Stimulated activated CD4-positive, alpha-beta T cell treated with anti-CD3 and anti-CD28 coated beads, TNF-alpha, amount 100 ng/mL, for 48 hours (primary cell): ENCODE measurements at regions not wholly inside any gene's neighbourhood (a gene's known extent, or its start where the extent isn't known, plus 50 kb on each side); places are given as distances from the start of the nearest gene placed in this dataset.

Experiments
- DNase-seq, 3 donors: peaks; one replicate each; pipeline ENCODE4 v3.0.0-alpha.2; 2020; ENCODE audit warnings: low read depth in 3 of 3

DNA sequence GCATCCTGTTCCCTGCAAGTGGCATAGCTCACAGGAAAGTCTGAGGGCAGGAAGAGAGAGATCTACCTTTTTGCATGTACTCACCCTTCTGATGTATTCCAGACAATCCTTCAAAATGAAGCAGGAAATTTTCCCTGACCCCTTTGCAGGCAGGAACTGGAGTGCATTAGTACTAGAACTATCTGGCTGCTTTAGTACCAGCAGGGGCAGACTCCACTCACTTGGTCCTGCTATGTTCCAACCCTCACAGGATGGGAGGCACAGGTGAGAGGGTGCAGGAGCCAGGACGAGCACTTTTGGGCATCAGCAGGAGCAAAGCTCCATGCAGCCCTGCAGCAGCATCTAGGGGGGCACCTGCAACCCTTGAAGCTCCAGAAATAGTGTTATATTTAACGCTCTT lies 116.3 kb upstream of the IGF1 start:
- no peak for DNase-seq

DNA sequence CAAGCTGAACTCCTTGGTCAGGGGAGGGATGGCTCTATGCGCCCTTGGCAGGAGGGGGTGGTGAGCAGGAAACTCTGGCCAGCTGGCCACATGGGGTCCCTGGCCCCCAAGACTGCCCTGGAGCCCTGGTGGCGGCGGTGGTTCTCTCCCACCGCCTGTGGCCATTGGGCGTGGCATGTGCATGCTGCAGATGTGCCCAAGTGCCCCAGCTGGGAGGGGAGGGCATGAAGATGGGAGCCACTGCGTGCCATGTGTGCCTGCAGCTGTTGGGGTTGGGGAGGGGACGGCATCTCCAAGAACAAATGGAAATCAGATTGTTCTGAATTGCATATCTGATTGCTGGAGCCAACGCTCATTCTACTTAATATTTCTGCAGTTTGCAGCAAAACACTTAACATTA lies 115.7 kb upstream of the IGF1 start:
- no peak for DNase-seq

DNA sequence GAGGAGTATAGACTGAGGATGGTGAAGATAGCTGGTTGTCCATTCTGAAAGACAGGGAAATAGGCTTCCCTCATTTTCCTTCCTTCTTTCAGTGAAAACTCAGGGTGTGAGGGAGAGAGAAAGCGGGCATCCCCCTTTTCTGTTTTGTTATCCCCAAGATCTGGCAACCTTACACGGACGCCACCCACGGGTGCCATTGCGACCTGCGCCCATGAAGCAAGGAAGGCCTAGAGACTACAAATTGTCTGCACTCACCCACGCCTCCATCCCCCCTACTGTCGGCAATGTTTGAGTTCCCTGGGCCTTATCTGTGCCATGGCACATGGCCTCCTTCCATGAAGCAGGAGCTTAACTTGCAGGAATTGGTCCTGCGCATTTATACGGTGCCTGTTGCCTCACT lies 115.0 kb upstream of the IGF1 start:
- no peak for DNase-seq

DNA sequence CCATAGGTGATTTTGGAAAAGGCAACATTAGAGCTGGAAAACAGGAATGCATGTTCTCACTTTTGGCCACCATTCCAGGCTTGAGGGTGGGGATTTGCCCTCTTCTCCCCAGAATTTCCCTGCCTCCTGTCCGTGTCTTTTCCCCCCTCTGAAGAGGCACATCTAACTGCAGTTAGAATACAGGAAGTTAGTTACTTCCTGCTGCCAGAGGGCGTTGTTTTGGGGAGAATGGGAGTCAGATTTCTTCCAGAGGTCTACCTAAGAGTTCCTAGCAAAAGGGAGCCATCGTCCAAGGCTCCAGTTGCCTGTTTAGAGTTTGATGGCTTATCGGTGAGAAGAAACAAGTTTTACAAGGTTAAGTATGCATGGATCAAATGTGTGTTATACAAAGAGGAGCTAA lies 112.8 kb upstream of the IGF1 start:
- no peak for DNase-seq

DNA sequence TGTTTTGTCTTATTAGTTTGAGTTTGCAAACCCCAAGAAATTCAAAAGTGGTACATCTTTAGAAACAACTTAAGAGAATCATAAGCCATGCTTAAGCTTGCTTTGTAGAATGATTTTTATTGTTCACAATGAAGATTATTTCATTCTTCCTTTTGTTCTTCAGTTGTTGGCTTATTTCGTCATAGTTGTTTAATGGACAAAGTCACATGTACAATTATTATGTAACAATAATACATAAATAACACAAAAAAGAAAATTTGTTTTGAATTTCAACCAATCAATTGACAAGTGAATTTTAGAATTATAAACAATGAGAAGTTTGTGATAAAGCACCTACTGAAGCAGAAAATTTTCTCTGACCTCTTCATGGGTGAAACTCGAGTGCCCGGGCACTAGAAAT lies 111.8 kb upstream of the IGF1 start:
- no peak for DNase-seq

DNA sequence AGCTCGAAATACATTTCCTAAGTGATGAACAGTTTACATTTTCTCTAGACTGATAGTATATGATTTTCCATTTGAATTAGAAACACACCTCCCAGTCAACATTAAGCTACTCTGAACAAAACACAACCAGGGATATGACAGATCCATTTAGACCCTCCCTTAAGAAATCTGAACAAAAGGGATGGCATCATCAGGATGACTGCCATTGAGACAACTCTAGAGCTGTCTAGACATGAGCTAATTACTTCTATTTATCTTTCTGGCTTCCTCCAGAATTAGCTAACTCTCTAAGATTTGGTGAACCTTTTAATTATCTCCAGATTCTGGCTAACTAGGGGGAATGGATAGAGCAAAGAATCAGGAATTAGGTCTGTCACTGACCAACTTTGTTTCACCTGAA lies 92.9 kb upstream of the IGF1 start:
- DNase-seq, result no peak

DNA sequence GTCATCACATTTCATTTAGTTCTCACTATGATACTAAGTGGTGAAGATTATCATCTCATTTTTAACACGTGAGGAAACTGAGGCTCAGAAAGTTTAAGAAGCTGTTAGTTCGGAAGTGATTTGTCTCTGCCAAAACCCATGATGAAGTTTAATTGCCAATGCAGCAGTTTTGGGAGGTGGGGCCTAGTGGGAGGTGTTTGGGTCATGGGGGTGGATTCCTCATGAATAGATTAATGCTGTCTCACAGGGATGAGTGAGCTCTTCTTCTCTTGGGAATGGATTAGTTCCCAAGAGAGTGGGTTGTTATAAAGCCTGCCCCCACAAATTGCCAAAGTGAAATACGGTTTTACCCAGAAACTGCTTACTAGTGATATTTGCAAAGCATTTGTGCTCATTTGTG lies 91.5 kb upstream of the IGF1 start:
- DNase-seq, result no peak

DNA sequence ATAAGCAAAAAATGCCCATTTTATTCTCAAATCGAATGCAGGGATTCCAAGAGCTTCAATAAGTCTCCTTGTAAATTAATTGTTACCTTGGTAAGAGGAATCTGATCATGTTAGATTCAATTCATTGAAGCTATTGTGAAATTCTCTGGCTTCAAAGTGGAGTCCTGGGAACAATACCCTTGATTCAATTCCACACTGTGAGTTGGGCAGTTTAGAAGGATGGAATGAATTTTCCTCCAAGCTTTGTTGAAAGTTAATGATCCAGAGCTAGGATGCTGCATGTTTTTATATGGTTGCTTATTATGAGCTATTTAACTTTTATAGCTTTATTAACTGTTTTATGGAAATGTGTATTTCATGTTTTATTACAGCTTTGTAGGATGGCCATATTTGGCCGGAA lies 89.9 kb upstream of the IGF1 start:
- no peak for DNase-seq

DNA sequence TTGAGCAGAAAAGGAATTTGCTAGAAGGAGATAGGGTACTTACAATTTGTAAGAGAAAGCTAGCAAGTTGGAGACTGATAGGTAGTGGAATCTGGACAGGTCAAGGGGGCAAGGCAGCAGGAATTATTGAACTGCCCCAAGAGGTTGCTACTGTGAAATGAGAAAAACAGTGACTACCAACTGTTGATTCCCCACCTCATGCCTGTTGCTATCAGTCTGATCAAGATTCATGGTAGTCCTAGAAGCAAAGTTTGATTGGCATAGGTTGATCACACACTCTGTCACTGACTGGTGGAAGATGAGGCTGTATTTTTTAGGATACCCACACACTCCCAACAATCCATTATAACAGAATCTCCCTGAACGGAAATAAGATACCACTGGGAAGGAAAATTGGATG lies 89.4 kb upstream of the IGF1 start:
- DNase-seq, result no peak

DNA sequence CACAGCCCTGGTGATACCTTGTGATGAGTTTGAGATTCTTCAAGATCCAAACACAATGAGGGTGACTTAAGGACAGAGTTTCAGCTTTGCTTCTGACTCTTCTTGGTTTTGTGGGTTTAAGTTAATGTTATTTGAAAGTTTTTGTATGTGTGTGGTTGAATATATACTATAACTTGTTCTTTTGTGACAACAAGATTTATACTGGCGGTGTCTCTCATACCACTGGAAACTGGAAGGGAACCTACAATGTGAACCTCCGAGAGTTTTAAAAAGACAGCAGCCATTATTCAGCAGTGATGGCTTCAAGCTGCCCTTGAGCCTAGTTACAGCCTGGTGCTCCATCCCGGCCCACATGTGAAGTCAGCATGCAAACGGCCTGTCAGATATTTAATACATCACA lies 87.9 kb upstream of the IGF1 start:
- no peak for DNase-seq

DNA sequence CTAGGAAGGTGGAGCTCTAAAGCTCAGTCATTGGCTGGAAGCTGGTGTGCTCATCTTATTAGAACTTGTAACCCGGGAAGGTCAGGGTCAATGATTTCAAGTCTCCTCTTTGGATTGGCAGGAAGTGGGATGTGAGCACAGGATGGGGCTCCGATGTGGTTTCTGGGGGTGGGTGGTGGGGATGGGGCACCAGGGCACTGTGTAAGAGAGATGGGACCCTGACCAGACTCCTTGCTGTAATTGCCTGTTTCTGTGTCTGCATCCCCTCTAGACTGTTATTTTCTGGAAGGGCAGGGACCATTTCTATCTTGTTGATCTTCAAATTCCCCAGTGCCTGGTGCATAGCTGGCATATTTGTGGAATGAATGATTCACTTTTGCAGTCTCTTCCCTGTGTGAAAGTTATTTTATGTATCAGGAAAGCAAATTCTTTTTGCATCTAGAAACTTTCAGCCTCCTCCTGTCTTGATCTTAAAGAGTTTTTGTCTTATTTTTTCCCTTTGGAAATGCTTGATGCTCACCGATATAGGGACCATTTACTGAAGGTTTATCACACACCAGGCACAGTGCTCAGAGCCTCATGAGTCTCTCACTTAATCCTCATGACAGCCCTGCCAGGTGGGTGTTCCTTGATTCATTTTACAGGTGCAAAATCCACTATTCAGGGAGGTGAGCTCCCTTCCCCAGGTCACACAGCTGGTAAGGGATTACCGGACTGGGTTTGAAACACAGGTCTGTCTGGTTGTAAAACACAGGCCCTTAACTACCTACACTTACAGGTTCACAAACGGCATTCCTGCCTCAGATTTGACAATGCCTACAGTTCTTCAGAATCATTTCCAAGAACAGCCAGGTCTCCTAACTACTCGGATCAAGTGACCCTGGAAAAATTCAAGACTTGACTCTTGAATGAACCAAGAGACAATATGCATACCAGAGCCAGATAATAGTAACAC lies 86.9 kb upstream of the IGF1 start:
- DNase-seq, result no peak

DNA sequence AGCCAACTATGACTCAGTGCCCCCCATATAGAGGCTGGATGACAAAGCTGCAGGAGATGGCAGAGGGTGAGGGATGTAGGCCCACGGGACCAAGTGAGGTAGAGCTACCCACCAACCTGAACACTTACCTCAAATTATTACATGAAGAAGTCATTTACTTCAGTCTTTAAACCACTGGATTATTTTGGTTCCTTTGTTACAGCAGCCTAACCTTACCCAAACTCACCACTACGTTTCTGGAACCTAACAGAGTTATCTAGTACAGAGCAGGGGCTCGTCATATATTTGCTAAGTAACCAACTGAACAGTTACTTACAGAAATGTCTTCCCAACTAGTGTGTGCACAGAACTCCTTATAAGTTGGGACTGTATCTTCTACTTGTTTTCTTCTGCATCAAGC lies 85.2 kb upstream of the IGF1 start:
- DNase-seq, result no peak

DNA sequence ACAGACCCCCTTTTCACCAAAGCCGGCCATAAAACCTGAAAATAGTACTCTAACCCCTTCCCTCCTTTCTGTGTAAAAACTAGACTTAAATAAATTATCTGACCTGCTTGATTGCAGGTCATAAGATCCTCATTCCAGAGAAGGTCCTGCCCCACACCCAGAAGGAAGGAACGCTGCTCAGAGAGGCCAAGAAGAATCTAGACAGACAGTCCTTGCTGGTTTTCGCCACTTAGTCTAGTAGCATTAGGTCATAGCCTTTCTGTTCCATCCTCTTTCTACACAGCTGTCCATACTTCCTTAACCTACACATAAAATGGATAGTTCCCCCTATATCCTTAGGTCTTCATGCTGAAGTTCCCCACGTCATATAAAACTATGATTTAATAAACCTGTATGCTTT lies 83.7 kb upstream of the IGF1 start:
- DNase-seq, result no peak

DNA sequence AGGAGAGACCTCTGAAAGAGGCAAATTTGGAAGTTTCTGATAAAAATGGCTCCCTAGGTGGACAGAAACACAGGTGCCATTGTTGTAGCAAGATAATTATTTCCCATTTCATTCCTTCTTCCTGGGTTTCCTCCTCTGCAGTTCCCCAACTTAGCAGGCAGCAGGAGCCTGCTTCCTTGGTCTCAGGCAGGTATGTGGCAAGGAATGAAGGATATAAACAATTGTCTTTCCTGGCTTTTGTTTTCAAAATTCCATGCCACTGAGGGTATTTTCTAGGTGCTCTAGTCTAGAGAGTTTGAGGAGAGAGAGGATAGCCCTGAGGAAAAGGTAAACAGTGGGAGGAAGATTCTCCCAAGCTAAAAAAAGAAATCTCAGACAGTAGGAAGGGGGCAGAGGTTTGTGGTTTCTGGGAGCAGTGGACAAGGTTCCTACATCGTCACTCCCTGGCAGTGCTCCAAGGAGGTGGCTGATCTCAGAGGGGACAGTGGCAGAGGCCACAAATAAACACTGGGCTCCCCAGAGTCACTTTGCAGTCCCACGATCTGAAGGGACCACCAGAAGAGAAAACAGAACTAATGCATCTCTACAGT lies 82.6 kb upstream of the IGF1 start:
- DNase-seq, result no peak

DNA sequence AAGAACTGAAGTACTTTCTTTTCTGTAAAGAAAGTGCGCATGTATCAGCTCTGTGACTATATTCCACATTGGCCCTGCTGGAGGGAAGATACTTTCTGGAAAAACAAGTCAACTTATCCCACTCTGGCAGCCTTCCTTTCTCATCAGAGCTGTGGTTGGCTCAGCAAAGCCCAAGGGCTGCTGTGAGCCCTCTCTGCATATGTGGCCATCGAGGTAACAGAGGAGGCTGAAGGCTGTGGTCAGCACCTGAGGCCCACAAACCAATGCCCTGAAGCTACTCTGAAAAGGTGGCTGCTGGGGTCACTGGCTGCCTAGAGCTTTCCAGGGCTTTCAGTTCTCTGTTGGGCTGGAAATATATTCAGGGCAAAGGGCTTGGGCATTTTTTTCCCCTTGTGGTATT lies 70.8 kb upstream of the IGF1 start:
- DNase-seq, result no peak

DNA sequence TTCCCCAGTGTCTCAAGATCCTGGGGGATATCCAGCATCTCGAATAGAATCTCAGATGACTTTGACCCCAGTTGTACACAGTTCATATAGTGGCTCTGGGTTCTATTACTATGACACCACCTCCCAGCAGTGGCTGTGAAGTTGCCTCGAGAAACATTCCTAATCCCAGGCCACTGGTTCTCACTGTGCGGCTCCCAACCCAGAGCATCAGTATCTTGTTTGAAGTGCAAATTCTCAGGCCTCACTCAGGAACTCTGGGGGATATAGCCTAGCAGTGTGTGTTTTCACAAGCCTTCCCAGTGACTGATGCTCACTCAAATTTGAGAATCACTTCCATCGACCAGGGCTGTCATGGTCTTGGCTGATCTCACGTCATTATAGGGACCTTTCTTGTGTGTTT lies 69.3 kb upstream of the IGF1 start:
- DNase-seq, result no peak

DNA sequence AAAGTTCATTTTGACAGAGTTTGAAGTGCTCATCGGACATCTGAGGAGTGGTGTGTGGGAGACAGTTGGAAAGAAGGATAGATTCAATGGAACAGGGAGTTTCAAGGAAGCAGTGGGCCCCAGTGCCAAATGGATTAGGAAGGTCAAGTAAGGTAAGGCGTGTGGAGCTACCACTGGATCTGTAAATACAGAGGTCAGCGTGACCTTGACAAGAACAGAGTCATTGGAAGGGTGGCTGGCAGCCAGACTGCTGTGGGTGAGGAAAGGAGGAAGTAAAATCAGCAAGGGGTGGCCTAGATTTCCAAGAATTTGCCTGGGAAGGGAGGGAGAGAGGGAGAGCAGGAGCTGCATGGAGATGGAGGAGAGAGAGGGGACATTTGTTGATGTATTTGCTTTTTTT lies 68.2 kb upstream of the IGF1 start:
- no peak for DNase-seq

DNA sequence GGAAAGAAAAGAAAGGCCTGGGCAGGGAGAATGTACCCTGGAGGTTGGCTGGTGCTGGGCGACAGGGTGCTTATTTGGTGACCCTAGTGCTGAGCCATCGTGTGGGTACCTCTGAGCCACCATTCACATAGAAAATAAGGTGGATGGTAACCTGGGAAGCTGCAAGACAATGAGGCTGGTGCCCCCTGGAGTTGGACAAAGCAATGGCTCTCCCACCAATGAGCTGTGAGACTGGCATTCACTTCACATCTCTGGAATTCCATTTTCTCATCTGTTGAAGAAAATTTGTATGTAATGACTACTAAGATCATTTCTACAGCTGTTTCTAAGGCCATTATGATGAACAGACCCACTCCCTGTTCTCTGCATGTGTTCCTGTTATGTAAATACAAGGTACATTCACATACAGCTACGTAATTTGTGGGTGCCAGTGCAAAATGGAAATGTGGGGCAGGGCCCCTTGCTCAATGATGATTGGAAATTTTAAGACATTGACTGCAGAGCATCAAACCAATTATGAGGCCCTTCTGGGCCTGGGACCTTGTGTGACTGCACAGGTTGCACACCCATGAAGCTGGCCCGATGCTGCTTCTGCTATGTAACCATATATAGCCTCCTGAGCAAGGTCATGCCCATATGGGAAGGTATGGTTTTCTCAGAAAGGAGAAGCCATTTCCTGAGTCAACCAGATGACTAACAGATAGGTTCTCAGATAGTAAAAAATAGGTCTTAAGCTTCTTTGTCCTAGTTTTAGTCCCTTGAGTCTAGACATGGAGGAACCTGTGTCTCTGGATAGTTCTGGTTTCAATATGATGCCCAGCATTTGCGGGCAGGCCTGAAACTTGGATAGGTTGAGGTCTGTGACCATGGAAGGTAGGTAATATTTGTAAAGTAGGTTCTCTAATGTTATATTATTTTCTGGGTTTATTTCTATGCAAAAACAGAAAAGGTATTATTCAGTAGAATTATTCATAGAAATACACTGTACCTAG lies 63.4 kb upstream of the IGF1 start:
- no peak for DNase-seq

DNA sequence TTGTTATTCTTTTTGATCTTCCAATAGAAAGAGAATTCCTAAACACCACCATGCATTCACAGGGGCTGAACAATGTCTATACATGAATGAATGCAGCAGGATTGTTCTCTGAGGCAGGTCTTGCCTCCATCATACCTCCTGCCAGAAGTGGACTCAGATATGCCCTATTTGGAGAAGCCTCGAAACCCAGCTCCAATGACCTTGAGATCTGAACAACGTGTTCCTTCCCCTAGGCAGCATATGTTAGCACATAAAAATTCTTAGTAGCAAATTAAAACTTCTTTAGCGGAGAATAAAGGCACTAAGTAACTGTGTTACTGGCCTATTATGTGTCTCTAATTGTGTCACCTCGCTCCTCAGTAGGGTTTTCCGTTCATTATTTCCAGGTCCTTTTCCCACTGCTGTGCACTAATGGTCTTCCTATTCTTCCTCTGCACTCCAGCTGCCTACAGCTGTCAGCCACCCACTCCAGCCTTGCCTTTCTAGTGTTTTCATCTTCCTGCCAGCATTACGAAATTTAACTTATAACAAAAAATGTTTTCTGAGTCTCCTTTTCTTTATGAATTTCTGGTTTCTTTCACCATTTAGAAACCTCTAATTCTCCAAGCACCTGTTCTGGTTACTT lies 62.6 kb upstream of the IGF1 start:
- no peak for DNase-seq

DNA sequence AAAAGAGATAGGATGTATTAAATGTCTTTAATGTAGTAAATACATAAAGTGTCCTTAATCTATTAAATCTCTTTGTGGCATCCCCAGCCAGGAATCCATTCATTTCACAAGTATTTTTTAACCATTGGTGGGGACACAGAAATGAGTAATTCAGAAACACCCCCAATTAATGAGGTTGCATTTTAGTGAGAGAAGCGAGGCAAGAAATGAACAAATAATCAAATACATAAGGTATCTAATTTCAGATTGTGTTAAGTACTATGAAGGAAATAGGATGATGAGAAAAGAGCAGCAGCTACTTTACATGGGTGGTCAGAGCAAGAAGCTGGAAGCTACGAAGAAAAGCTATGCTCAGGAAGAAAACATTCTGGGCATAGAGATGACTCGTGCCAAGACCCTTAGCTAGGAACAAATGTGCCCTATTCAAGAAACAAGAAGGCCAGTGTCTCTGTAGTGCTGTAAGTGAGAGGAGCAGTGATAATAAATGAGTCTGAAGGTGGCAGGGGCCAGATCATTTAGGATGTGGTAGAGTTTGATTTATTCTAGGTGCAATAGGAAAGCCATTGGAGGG lies 60.5 kb upstream of the IGF1 start:
- no peak for DNase-seq
